ENCODE measurements at regions not wholly inside any gene's neighbourhood (a gene's known extent, or its start where the extent isn't known, plus 50 kb on each side); places are given as distances from the start of the nearest gene placed in this dataset.

DNA sequence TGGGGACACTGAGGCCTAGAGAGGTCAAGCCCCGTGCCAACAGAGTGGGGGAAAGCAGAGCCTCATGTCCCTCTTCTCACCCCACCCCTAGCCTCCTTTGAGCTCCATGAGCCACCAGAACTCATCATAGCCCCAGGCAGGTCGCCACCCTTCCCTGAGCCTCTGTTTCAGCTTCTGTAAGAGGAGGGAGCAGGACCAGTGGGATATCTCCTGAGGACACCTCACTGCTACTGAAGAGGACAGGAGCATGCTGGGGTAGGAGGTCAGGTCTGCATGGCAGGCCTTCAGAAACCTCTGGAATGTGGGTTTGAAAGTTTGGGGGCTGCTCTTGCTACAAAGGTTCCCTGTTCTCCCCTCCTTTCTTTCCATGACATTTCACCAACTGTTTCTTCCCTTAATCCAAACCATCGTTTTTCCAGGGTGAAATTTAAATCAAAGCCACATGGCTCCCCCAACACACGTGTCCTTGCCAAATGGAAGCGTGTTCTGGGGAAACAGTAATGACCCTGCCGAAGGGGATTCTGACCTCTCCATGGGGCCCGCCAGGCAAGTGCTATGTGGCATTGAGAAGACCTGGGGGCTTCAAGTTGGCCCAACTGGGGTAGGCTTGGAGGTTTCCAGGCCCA, 88.1 kb upstream of the RUNX3 start:
- no peaks in the 10 kb centered on the region for H3F3A ChIP-seq (ENCODE audit: insufficient read depth, low read depth)
- no peaks in the 10 kb centered on the region for H3K9me3 ChIP-seq (ENCODE audit: insufficient read depth, low read depth)
- H4K20me1 ChIP-seq (ENCODE audit: insufficient read depth) = no peaks in the 10 kb centered on the region
- H3K4me3 ChIP-seq = no peak overlapping the region
- TF ChIP-seq, protein P1, sequence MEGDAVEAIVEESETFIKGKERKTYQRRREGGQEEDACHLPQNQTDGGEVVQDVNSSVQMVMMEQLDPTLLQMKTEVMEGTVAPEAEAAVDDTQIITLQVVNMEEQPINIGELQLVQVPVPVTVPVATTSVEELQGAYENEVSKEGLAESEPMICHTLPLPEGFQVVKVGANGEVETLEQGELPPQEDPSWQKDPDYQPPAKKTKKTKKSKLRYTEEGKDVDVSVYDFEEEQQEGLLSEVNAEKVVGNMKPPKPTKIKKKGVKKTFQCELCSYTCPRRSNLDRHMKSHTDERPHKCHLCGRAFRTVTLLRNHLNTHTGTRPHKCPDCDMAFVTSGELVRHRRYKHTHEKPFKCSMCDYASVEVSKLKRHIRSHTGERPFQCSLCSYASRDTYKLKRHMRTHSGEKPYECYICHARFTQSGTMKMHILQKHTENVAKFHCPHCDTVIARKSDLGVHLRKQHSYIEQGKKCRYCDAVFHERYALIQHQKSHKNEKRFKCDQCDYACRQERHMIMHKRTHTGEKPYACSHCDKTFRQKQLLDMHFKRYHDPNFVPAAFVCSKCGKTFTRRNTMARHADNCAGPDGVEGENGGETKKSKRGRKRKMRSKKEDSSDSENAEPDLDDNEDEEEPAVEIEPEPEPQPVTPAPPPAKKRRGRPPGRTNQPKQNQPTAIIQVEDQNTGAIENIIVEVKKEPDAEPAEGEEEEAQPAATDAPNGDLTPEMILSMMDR (conservative IDR thresholded peaks at IDR 0.05) = no peak
- no peak for TF ChIP-seq EZH2 (IDR thresholded peaks at IDR 0.05; ENCODE audit: low read depth)
- no peaks in the 10 kb centered on the region for H3K27me3 ChIP-seq (ENCODE audit: insufficient read depth, low read depth)
- H3K79me2 ChIP-seq (ENCODE audit: low read depth) = no peaks in the 10 kb centered on the region
- H3K36me3 ChIP-seq (ENCODE audit: low read depth) = no peaks in the 10 kb centered on the region
- ChIA-PET CTCF (no interaction called here), POLR2A (ENCODE audit: unreplicated experiment) (no interaction called here)
- no peak overlapping the region for H3K27ac ChIP-seq
- no peaks in the 10 kb centered on the region for H3K9me2 ChIP-seq (ENCODE audit: insufficient read depth)
- intact Hi-C loops (cut with micrococcal nuclease; ENCODE audit: unreplicated experiment) = no loop called here
- no peak for DNase-seq
- H3K4me2 ChIP-seq = no peak overlapping the region
- no peak overlapping the region for H2AFZ ChIP-seq
- H3K4me1 ChIP-seq (replicated peaks; ENCODE audit: insufficient read depth) = no peaks in the 10 kb centered on the region
- BruUV-seq (replicated peaks) = no TSS peak

- no peaks in the 10 kb centered on the region for H4K20me1 ChIP-seq (ENCODE audit: insufficient read depth)
These were observed 87.5 kb upstream of the RUNX3 start for GRCh38 chr1:25017436-25018109.

DNA sequence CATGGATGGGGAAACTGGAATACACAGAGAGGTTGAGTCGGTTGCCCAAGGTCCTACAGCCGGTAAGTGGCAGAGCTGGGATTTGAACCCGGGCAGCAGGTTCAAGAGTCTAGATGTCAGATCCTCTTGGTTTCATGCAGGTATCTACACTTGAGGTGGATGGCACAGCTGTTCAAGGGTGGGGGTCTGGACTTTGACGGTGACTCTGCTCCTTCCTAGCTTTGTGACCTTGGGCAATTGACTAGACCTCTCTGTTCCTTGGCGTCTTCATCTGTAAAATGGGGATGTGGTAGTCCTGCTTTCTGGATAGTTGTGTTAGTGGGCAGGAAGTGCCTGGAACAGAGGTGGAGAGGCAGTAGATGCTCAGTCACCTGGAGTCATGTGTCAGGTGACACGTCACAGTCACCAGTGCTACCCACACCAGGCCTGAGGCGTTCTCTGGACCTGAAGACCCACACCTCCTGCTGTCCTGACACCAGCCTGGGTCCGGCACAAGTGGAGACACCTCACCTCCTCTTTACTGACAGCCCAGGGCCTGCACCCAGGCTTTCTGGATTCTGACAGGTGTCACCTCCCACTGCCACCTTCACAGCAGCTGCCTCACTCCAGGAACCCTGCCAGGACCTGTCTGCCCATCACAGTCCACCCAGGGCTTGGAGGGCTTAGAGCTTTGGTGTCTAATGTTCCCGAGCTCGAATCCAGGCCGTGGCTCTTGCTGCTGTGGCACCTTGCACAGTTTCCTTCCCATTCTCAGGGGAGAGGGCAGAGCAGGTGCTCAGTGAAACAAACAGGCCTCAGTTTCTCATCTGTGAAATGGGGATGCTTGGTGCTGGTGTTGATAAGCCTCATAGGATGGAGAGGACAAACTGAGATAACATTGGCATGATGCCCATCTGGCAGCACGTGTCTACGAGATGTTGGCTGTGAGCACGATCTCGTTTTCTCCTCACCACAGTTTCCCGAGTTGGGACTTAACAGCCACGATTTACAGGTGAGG, 83.2 kb upstream of the RUNX3 start:
- ChIA-PET CTCF (no interaction called here), POLR2A (ENCODE audit: unreplicated experiment) (no interaction called here)
- H3K4me2 ChIP-seq = no peak overlapping the region
- H3K4me3 ChIP-seq = no peak overlapping the region
- H3F3A ChIP-seq (ENCODE audit: insufficient read depth, low read depth) = no peaks in the 10 kb centered on the region
- H3K4me1 ChIP-seq (replicated peaks; ENCODE audit: insufficient read depth) = no peaks in the 10 kb centered on the region
- no peak overlapping the region for H3K27ac ChIP-seq
- no peaks in the 10 kb centered on the region for H3K27me3 ChIP-seq (ENCODE audit: insufficient read depth, low read depth)
- no peak for TF ChIP-seq EZH2 (IDR thresholded peaks at IDR 0.05; ENCODE audit: low read depth)
- TF ChIP-seq, protein P1 (conservative IDR thresholded peaks at IDR 0.05) = no peak
- H3K79me2 ChIP-seq (ENCODE audit: low read depth) = no peaks in the 10 kb centered on the region
- no peaks in the 10 kb centered on the region for H4K20me1 ChIP-seq (ENCODE audit: insufficient read depth)
- H3K9me2 ChIP-seq (ENCODE audit: insufficient read depth) = no peaks in the 10 kb centered on the region
- no TSS peak for BruUV-seq (replicated peaks)
- no peaks in the 10 kb centered on the region for H3K9me3 ChIP-seq (ENCODE audit: insufficient read depth, low read depth)
- no peaks in the 10 kb centered on the region for H3K36me3 ChIP-seq (ENCODE audit: low read depth)
- intact Hi-C loops (cut with micrococcal nuclease; ENCODE audit: unreplicated experiment) = no loop called here
- H2AFZ ChIP-seq = no peak overlapping the region
- DNase-seq = no peak

More at GRCh38 chr1:25017436-25018109, 87.5 kb upstream of the RUNX3 start:
- H3K27ac ChIP-seq = no peak overlapping the region
- POLR2A ChIA-PET (ENCODE audit: unreplicated experiment) = no interaction called here
- H3K4me2 ChIP-seq = no peak overlapping the region
- no peaks in the 10 kb centered on the region for H3K9me2 ChIP-seq (ENCODE audit: insufficient read depth)
- no peak for TF ChIP-seq EZH2 (IDR thresholded peaks at IDR 0.05; ENCODE audit: low read depth)
- TF ChIP-seq, protein P1 (conservative IDR thresholded peaks at IDR 0.05) = no peak
- no peaks in the 10 kb centered on the region for H3K36me3 ChIP-seq (ENCODE audit: low read depth)
- BruUV-seq (replicated peaks) = no TSS peak
- no peaks in the 10 kb centered on the region for H3K4me1 ChIP-seq (replicated peaks; ENCODE audit: insufficient read depth)
- H3K27me3 ChIP-seq (ENCODE audit: insufficient read depth, low read depth) = no peaks in the 10 kb centered on the region
- H2AFZ ChIP-seq = no peak overlapping the region
- H3K9me3 ChIP-seq (ENCODE audit: insufficient read depth, low read depth) = no peaks in the 10 kb centered on the region
- CTCF ChIA-PET = no interaction called here
- no peak overlapping the region for H3K4me3 ChIP-seq
- H3F3A ChIP-seq (ENCODE audit: insufficient read depth, low read depth) = no peaks in the 10 kb centered on the region
- H3K79me2 ChIP-seq (ENCODE audit: low read depth) = no peaks in the 10 kb centered on the region
- intact Hi-C loops (cut with micrococcal nuclease; ENCODE audit: unreplicated experiment) = no loop called here
- DNase-seq = no peak

Data from PC-9 (cell line).